SW480 (cell line): ENCODE measurements at regions not wholly inside any gene's neighbourhood (a gene's known extent, or its start where the extent isn't known, plus 50 kb on each side); places are given as distances from the start of the nearest gene placed in this dataset.

ENCODE experiments used
- DNase-seq: peaks from one replicate; pipeline ENCODE4 v3.0.0-alpha.2; 2016; ENCODE audit warnings: low spot score

GRCh38 chr5:126334760-126335159 lies 88.4 kb upstream of the GRAMD2B start:
- peak; percentile 54 for DNase-seq

GRCh38 chr5:126335886-126336285 lies 87.3 kb upstream of the GRAMD2B start:
- DNase-seq: no peak

GRCh38 chr5:126338635-126339034 lies 84.6 kb upstream of the GRAMD2B start:
- peak; percentile 69 for DNase-seq

GRCh38 chr5:126339215-126339805 lies 83.9 kb upstream of the GRAMD2B start:
- peak; percentile 79 for DNase-seq

- no peak for DNase-seq
Observed at GRCh38 chr5:126341906-126342630, 81.1 kb upstream of the GRAMD2B start.

- no peak for DNase-seq
Observed at GRCh38 chr5:126348855-126349635, 74.2 kb upstream of the GRAMD2B start.

GRCh38 chr5:126351153-126351552 lies 72.1 kb upstream of the GRAMD2B start:
- DNase-seq: no peak

- DNase-seq: peak; percentile 96
Observed at GRCh38 chr5:126354012-126354857, 69.0 kb upstream of the GRAMD2B start.

GRCh38 chr5:126354858-126355731 lies 68.1 kb upstream of the GRAMD2B start:
- peak; percentile 84 for DNase-seq

- DNase-seq: no peak
Observed at GRCh38 chr5:126355940-126356339, 67.3 kb upstream of the GRAMD2B start.

- no peak for DNase-seq
Observed at GRCh38 chr5:126357585-126358342, 65.4 kb upstream of the GRAMD2B start.

- no peak for DNase-seq
Observed at GRCh38 chr5:126358525-126358924, 64.7 kb upstream of the GRAMD2B start.

- no peak for DNase-seq
Observed at GRCh38 chr5:126359884-126360283, 63.3 kb upstream of the GRAMD2B start.

- no peak for DNase-seq
Observed at GRCh38 chr5:126360467-126360866, 62.7 kb upstream of the GRAMD2B start.

- DNase-seq: no peak
Observed at GRCh38 chr5:126363658-126364057, 59.6 kb upstream of the GRAMD2B start.

- DNase-seq: no peak
Observed at GRCh38 chr5:126364206-126364902, 58.9 kb upstream of the GRAMD2B start.

GRCh38 chr5:126365446-126366198 lies 57.6 kb upstream of the GRAMD2B start:
- no peak for DNase-seq

GRCh38 chr5:126366199-126366560 lies 57.0 kb upstream of the GRAMD2B start:
- no peak for DNase-seq

- DNase-seq: no peak
Observed at GRCh38 chr5:126368239-126368812, 54.9 kb upstream of the GRAMD2B start.
